GM18858 (cell line): ENCODE measurements at regions not wholly inside any gene's neighbourhood (a gene's known extent, or its start where the extent isn't known, plus 50 kb on each side); places are given as distances from the start of the nearest gene placed in this dataset.
"Not testable (repeated sequence)": the region's sequence is repeated elsewhere in the genome, so short reads cannot be mapped to it uniquely, and the experiment has no call there.

Experiments used
- ATAC-seq: cut with Tn5 transposase; IDR thresholded peaks from one replicate; pipeline ENCODE4 v1.9.1; 2021; ENCODE audit not compliant: unreplicated experiment

DNA sequence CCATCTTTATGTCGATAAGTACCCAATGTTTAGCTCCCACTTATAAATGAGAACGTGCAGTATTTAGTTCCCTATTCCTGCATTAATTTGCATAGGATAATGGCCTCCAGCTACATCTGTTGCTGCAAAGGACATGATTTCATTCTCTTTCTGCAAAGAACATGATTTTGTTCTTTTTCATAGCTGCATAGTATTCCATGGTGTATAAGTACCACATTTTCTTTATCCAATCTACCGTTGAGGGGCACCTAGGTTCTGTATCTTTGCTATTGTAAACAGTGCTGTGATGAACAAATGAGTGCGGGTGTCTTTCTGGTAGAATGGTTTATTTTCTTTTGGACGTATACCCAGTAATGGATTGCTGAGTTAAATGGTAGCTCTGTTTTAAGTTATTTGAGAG lies 63.0 kb downstream of the HLX start:
- ATAC-seq: no peak

- ATAC-seq: not testable (repeated sequence)
Observed at GRCh38 chr1:220942914-220943313, 63.7 kb downstream of the HLX start.

GRCh38 chr1:220943319-220943996 lies 64.2 kb downstream of the HLX start:
- no peak for ATAC-seq

GRCh38 chr1:220950576-220950975 lies 71.3 kb downstream of the HLX start:
- no peak for ATAC-seq

- ATAC-seq: no peak
Observed at GRCh38 chr1:220952961-220953643, 73.9 kb downstream of the HLX start.

DNA sequence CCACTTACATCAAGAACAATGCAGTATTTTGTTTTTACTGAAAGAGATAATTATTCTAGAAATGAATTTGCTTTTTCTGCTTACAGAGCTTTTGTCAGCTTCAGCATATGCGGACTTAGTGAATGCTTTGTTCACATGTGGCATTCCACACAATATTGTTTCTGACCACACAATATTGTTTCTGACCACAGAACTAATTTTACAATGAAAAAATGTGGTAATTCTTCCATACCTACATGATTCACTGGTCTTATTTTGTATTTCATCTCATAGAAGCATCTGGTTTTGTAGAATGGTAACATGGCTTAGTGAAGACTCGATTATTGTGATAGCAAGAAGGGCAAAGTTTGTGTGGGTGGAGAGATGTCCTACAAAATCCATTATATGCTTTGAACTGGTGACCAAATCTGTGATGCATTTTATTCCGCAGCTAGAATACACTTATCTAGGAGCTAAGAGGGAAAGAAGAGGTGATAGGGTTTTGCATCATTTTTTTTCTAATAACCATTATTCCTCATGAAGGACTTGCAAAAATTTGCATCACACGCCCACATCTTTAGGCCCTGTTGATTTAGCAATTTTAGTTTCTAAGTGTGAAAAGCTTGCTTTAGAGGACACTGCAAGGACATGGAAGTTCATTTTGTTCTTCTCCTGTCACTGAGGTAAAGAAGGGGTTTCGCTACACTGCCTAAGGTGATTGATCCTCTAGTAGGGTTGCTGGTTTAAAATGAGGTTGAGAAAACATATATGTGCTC lies 75.3 kb downstream of the HLX start:
- ATAC-seq: no peak

- ATAC-seq: no peak
Observed at GRCh38 chr1:220955116-220955515, 75.9 kb downstream of the HLX start.

DNA sequence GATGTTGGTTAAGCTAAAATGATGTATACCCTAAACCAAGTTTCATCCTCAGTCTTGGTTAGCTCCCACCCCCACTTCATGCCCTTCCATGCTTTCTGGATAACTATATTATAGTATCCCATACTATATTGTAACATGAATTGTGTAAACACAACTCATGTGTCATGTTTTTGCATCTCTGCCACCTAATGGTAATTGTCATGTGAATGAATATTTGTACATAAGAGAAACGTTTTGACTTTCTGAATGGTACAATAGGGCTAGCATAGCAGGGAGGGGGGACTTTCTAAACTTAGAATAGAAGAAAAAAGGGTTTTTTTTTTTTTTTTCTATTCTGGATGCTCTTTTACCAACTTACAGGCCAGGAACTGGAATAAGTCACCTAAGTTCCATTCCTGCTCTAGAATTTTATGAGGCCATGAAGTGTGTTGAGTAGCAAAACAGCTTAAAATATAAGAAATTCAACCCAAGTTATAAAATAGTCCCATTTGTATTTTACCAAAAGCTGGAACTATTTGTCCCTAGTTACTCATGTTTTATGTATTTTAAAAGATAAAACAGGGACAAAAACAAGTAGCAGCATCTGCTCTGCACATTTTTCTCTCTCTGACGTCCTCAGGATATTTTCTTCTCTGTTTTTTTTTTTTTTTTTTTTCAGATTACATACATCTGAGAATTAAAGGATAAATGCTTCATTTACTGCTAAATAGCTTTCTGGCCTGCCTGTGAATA lies 77.4 kb downstream of the HLX start:
- no peak for ATAC-seq

- no peak for ATAC-seq
Observed at GRCh38 chr1:220957233-220957605, 78.0 kb downstream of the HLX start.

GRCh38 chr1:220958234-220958633 lies 79.0 kb downstream of the HLX start:
- ATAC-seq: no peak

GRCh38 chr1:220962031-220962751 lies 82.9 kb downstream of the HLX start:
- ATAC-seq: no peak

DNA sequence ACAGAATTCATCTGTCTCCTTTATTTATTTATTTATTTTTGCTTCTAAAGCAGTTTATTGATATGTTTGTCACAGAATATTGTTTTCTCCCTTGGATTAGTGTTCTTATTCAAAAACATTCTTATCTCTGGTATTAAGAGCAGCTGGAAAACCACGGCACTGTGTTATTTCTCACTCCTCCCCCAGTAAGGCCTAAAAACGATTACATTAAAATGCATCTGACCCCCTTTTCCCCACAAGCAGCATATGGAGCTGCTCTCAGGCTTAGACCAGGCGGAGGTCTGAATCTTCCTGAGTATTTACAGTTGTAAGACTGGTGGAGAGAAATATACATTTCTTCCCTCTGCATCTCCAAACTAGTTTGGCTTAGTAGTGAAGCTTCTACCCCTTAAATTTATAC lies 86.8 kb downstream of the HLX start:
- no peak for ATAC-seq

GRCh38 chr1:220966473-220966872 lies 87.2 kb downstream of the HLX start:
- no peak for ATAC-seq

- no peak for ATAC-seq
Observed at GRCh38 chr1:220966881-220967611, 87.8 kb downstream of the HLX start.

DNA sequence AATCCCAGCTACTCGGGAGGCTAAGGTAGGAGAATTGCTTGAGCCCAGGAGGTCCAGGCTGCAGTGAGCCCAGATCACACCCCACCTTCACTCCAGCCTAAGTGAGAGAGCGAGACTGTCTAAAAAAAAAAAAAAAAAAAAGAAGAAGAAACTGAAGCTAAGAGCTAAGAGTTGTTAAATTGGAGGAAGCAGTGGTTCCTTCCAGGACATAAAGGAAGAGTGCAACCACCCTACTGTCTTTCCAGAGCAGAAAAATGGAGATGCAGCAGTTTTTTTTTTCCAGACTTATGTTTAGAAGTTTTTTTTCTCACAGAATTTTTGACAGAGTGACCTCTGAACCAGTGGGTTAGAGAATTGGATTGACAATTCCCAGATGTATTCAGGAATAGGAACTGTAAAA lies 88.7 kb downstream of the HLX start:
- ATAC-seq: no peak

- not testable (repeated sequence) for ATAC-seq
Observed at GRCh38 chr1:220969281-220969680, 90.0 kb downstream of the HLX start.

DNA sequence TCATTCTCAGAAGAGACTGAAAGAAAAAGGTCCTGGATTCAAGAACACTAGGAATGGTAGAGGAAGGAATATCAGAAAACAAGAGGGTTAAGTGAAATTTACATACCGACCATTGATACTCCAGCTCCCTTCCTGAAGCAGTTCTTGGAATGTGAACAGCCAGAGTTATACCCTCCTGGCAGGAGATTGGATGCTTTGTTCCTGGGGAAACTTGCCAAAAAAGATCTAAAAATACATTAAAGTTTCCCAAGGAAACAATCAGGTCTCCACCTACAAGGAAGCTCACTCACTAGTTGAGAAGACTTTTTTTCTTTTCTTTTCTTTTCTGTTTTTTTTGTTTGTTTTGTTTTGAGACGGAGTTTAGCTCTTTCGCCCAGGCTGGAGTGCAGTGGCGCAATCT lies 91.1 kb downstream of the HLX start:
- no peak for ATAC-seq

DNA sequence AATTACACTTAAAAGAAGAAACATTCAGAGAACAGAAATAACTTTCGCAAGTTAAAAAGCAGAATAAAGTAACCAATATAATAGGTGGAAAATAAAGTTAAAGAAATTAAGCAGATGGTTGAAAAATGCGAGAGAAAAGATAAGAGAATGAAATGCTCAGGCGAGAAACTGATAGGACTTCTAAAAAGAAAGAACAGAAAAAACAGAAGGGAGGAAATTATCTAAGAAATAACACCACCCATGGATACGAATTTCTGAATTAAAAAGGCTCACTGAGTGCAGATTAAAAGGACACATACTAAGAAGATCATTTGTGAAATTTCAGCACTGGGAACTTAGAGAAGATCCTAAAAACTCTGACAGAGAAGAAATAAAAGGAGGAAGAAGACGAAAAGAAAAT lies 92.0 kb downstream of the HLX start:
- ATAC-seq: no peak

DNA sequence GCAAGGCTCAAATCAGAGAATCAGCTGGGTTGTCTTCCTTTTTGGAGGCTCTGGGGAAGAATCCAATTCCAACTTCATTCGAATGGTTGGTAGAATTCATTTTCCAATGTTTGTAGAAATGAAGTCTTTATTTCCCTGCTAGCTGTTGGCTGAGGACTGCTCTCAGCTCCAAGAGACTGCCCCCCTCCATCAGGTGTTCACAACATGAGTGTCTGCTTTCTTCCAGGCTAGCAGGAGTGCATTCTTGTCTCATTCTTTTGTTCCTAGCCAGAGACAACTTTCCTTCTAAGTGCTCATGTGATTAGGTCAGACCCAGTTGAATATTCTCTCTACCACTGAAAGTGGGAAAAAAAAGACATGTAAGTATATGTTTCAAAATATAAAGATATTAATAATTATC lies 95.2 kb downstream of the HLX start:
- no peak for ATAC-seq

DNA sequence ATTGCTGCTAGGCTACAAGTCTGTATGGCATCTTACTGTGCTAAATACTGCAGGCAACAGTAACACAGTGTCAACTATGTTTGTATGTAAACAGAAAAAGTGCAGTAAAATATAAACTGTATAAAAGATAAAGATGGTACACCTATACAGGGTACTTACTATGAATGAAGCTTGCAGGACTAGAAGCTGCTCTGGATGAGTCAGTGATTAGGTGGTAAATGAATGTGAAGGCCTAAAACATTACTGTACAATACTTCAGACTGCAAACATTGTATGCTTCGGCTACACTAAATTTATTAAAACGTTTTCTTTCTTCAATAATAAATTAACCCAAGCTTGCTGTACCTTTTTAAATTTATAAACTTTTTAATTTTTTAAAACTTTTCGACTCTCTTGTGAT lies 97.1 kb downstream of the HLX start:
- no peak for ATAC-seq
